GM23248 (cell line): ENCODE measurements at regions not wholly inside any gene's neighbourhood (a gene's known extent, or its start where the extent isn't known, plus 50 kb on each side); places are given as distances from the start of the nearest gene placed in this dataset.
"Not testable (repeated sequence)": the region's sequence is repeated elsewhere in the genome, so short reads cannot be mapped to it uniquely, and the experiment has no call there.

Experiments used
- EZH2 ChIP-seq: fragments of 200-600 bp; sonication (generic); IDR thresholded peaks from 2 replicates; pipeline ENCODE4 v1.6.1; 2018; ENCODE audit warnings: antibody characterized with exemption, mild to moderate bottlenecking; ENCODE audit not compliant: insufficient read depth, poor library complexity, severe bottlenecking
- EZH2phosphoT487 ChIP-seq: fragments of 200-600 bp; sonication (generic); IDR thresholded peaks from 2 replicates; pipeline ENCODE4 v1.6.1; 2018; ENCODE audit warnings: antibody characterized with exemption, moderate library complexity, mild to moderate bottlenecking, low read depth; ENCODE audit not compliant: insufficient read depth

DNA sequence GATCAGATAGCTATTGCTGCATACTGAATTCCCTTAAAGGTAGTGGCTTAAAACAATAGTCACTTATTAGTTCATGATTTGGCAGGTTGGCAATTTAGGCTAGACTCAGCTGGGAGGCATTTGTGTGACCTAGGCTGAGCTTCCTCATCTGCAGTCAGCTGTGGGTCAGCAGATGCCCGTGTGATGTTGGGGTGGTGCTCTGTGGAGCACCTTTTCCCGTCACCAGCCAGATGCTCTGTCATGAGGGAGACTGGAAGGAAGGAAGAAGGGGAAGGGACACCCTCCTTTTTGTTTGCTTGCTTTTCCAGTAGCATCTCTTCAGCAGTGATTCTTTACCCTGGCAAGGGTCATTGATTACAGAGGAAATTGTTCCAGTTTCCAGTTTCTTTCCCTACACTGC lies 99.1 kb downstream of the NPIPB5 start:
- not testable (repeated sequence) for TF ChIP-seq EZH2, EZH2phosphoT487
